ENCODE measurements at regions not wholly inside any gene's neighbourhood (a gene's known extent, or its start where the extent isn't known, plus 50 kb on each side); places are given as distances from the start of the nearest gene placed in this dataset.

DNA sequence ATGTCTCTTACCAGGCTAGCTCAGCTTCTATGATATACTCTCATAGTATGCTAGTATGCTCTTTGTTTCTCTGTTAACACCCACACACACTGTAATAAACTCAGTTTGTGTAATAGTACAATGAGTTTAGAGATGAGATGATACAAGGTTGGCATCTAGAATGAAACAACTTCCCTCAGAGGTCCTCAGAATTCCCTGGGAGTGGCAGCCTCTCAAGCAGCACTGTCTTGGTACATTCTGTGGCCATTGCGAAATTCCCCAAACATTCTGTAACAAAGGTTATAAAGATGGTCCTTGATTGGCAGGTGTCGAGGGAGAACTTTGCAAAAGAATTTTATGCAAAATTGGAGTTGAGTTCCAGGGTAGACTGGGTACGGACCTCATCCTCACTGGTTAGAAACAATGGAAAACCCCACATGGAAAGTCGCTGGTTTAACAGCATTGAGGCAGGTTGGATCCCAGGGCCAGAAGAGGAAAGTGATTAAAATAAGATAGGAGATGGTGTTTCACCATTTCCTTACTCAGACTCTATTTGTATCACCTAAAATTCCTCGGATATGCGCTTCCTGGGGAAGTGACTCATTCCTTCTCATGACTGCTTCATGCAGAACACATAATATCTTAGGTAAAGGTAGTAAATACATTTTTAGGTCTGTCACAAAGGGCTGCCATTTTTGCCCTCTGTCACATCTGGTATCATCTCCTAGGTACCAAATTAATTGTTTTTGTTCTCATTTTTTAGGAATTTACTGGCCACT lies 657.8 kb downstream of the SORCS1 start:
- H3K4me3 ChIP-seq (ENCODE audit: low read depth, low read length): no peak overlapping the region
- DNase-seq (ENCODE audit: low read depth): no peak
- H3K27me3 ChIP-seq (ENCODE audit: control insufficient read depth, insufficient read depth, low read length): no peaks in the 10 kb centered on the region
- TF ChIP-seq, protein P1, sequence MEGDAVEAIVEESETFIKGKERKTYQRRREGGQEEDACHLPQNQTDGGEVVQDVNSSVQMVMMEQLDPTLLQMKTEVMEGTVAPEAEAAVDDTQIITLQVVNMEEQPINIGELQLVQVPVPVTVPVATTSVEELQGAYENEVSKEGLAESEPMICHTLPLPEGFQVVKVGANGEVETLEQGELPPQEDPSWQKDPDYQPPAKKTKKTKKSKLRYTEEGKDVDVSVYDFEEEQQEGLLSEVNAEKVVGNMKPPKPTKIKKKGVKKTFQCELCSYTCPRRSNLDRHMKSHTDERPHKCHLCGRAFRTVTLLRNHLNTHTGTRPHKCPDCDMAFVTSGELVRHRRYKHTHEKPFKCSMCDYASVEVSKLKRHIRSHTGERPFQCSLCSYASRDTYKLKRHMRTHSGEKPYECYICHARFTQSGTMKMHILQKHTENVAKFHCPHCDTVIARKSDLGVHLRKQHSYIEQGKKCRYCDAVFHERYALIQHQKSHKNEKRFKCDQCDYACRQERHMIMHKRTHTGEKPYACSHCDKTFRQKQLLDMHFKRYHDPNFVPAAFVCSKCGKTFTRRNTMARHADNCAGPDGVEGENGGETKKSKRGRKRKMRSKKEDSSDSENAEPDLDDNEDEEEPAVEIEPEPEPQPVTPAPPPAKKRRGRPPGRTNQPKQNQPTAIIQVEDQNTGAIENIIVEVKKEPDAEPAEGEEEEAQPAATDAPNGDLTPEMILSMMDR (IDR thresholded peaks at IDR 0.05; ENCODE audit: insufficient read depth, low read length, poor library complexity, severe bottlenecking): no peak
- H3K36me3 ChIP-seq (ENCODE audit: control insufficient read depth, insufficient read depth, low read length): no peaks in the 10 kb centered on the region

DNA sequence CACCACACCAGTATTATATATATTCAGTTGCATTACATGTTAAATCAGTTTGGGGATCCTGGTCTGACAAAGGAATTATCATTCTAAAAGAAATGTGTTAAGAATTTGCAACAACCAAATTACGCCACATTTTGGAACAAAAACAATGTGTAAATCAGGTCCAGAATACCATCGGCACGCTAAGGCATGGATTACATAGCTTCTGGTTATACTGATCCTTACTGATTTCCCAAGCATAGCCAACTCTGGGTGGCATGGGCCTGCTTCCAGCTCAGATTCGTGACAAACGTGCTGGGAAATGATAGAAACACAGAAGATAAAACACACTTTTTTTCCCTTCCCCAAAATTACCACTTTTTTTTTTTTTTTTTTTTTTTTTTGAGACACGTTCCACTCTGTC lies 660.0 kb downstream of the SORCS1 start:
- no peak overlapping the region for H3K4me3 ChIP-seq (ENCODE audit: low read depth, low read length)
- H3K27me3 ChIP-seq (ENCODE audit: control insufficient read depth, insufficient read depth, low read length): no peaks in the 10 kb centered on the region
- H3K36me3 ChIP-seq (ENCODE audit: control insufficient read depth, insufficient read depth, low read length): no peaks in the 10 kb centered on the region
- no peak for DNase-seq (ENCODE audit: low read depth)
- TF ChIP-seq, protein P1 (IDR thresholded peaks at IDR 0.05; ENCODE audit: insufficient read depth, low read length, poor library complexity, severe bottlenecking): no peak

DNA sequence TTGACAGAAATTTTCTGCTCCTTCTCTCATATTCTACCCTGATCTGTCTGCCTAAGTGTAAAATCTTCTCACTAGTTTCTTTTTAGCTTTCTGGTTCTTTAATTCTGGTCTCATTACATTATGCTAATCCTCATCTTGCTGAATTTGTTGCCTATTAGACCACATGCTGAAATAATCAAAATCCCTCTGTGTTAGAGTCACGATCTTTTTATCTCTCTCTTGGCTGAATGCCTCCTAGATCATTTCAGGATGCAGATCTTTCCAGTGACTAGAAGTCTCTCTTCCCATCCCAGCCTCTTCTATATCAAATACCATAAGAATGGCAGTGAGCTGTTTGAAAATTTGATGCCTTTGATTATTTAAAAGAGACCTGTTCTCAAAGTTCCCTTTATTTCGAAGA lies 661.9 kb downstream of the SORCS1 start:
- Histone ChIP-seq H3K27me3 (ENCODE audit: control insufficient read depth, insufficient read depth, low read length) (no peaks in the 10 kb centered on the region), H3K4me3 (ENCODE audit: low read depth, low read length) (no peak overlapping the region), H3K36me3 (ENCODE audit: control insufficient read depth, insufficient read depth, low read length) (no peaks in the 10 kb centered on the region)
- TF ChIP-seq, protein P1 (IDR thresholded peaks at IDR 0.05; ENCODE audit: insufficient read depth, low read length, poor library complexity, severe bottlenecking): no peak
- no peak for DNase-seq (ENCODE audit: low read depth)

GRCh38 chr10:106500925-106501525 lies 663.5 kb downstream of the SORCS1 start:
- Histone ChIP-seq H3K27me3 (ENCODE audit: control insufficient read depth, insufficient read depth, low read length) (no peaks in the 10 kb centered on the region), H3K36me3 (ENCODE audit: control insufficient read depth, insufficient read depth, low read length) (no peaks in the 10 kb centered on the region), H3K4me3 (ENCODE audit: low read depth, low read length) (no peak overlapping the region)
- no peak for DNase-seq (ENCODE audit: low read depth)
- TF ChIP-seq, protein P1 (IDR thresholded peaks at IDR 0.05; ENCODE audit: insufficient read depth, low read length, poor library complexity, severe bottlenecking): no peak

- TF ChIP-seq, protein P1 (IDR thresholded peaks at IDR 0.05; ENCODE audit: insufficient read depth, low read length, poor library complexity, severe bottlenecking): no peak
- Histone ChIP-seq H3K27me3 (ENCODE audit: control insufficient read depth, insufficient read depth, low read length) (no peaks in the 10 kb centered on the region), H3K36me3 (ENCODE audit: control insufficient read depth, insufficient read depth, low read length) (no peaks in the 10 kb centered on the region), H3K4me3 (ENCODE audit: low read depth, low read length) (no peak overlapping the region)
- no peak for DNase-seq (ENCODE audit: low read depth)
These were observed 664.2 kb downstream of the SORCS1 start for GRCh38 chr10:106500041-106500924.
